ENCODE measurements at regions not wholly inside any gene's neighbourhood (a gene's known extent, or its start where the extent isn't known, plus 50 kb on each side); places are given as distances from the start of the nearest gene placed in this dataset.

DNA sequence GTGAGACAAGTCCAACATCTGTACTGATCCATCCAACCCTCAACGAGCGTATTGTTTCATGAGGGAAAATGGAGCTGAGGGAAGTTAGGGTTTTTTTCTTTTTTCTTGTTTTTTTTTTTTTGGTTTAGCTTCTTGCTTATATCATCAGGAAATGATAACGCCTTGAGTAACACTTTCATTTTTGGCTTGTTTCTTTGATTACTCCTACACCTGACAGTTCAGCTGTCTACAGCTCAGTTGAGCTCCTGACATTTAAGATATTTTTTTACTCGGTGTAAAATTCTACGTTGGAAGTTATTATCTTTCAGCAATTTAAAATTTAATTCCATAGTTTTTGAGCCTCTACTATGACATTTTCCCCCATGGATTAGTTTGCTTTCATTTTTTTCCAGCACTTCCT, 691.0 kb upstream of the HTR2C start:
- TF ChIP-seq, protein P1, sequence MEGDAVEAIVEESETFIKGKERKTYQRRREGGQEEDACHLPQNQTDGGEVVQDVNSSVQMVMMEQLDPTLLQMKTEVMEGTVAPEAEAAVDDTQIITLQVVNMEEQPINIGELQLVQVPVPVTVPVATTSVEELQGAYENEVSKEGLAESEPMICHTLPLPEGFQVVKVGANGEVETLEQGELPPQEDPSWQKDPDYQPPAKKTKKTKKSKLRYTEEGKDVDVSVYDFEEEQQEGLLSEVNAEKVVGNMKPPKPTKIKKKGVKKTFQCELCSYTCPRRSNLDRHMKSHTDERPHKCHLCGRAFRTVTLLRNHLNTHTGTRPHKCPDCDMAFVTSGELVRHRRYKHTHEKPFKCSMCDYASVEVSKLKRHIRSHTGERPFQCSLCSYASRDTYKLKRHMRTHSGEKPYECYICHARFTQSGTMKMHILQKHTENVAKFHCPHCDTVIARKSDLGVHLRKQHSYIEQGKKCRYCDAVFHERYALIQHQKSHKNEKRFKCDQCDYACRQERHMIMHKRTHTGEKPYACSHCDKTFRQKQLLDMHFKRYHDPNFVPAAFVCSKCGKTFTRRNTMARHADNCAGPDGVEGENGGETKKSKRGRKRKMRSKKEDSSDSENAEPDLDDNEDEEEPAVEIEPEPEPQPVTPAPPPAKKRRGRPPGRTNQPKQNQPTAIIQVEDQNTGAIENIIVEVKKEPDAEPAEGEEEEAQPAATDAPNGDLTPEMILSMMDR (IDR thresholded peaks at IDR 0.05; ENCODE audit: low read depth, low read length): no peak
- in situ Hi-C loops (cut with HindIII; ENCODE audit: low sequenced_read_pairs): no loop called here
- no peak overlapping the region for H3K4me3 ChIP-seq (ENCODE audit: low read depth, low read length)
- no peak for DNase-seq (ENCODE audit: low read depth, low spot score)

DNA sequence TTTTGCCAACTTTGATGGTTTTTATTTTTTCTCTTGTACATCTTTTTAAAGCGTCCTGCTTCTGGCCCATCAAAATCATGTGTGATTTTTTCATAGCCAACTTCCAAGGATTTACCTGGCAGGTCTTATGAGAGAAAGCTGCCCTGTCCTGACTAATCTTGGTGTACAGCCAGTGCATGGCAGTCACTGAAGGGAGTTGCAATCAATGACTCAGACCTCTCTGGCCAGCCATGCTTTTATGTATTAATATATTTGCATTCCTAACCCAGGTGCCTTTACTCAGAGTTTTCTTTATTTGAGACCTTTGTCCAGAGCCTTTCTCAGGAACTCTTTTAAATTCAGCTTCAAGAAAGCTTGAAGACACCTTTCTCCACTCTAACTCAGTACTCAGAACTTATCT, 691.5 kb upstream of the HTR2C start:
- TF ChIP-seq, protein P1 (IDR thresholded peaks at IDR 0.05; ENCODE audit: low read depth, low read length): no peak
- in situ Hi-C loops (cut with HindIII; ENCODE audit: low sequenced_read_pairs): no loop called here
- H3K4me3 ChIP-seq (ENCODE audit: low read depth, low read length): no peak overlapping the region
- DNase-seq (ENCODE audit: low read depth, low spot score): no peak

DNA sequence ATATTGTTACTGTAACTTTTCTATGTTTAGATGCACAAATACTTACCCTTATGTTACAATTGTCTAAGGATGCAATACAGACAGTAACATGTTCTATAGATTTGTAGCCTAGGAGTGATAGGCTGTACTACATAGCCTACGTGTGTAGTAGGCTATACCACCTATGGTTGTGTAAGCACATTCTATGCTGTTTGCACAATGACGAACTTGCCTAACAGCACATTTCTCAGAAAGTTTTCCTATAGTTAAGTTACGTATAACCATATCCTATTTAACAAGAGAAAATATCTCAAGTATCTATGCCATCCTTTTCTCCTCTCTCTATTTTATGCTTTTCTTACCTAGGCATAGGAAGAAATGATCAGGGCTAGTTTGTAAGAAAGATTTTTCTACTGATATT, 710.8 kb upstream of the HTR2C start:
- no peak overlapping the region for H3K4me3 ChIP-seq (ENCODE audit: low read depth, low read length)
- in situ Hi-C loops (cut with HindIII; ENCODE audit: low sequenced_read_pairs): no loop called here
- TF ChIP-seq, protein P1 (IDR thresholded peaks at IDR 0.05; ENCODE audit: low read depth, low read length): no peak
- no peak for DNase-seq (ENCODE audit: low read depth, low spot score)

DNA sequence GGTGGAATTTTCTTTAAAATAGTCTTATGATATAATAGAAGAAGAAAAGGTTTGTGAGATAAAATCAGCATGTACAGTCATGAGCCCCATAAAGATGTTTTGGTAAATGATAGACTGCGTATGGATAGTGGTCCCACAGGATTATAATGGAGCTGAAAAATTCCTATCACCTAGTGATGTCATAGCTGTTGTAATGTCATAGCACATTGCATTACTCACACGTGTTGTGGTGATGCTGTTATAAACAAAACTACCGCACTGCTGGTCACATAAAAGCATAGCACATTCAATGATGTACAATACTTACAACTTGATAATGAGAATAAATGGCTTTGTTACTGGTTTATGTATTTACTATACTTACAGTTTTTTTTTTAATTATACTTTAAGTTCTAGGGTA, 715.2 kb upstream of the HTR2C start:
- TF ChIP-seq, protein P1 (IDR thresholded peaks at IDR 0.05; ENCODE audit: low read depth, low read length): no peak
- DNase-seq (ENCODE audit: low read depth, low spot score): no peak
- no peak overlapping the region for H3K4me3 ChIP-seq (ENCODE audit: low read depth, low read length)
- in situ Hi-C loops (cut with HindIII; ENCODE audit: low sequenced_read_pairs): no loop called here

DNA sequence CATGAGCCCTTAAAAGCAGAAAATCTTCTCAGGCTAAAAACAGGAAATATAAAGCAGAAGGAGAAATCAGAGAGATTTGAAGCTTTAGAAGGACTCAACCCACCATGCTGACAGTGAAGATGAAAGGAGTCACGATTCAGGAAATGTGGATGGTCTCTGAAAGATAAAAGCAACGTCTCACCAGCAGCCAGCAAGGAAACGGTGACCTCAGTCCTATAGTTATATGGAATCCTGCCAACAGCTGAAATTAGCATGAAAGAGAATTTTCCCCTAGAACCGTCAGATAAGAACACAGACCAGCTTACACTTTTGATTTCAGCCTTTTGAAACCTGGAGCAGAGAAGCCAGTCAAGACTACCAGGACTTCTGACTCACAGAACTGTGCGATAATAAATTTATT, 715.7 kb upstream of the HTR2C start:
- in situ Hi-C loops (cut with HindIII; ENCODE audit: low sequenced_read_pairs): no loop called here
- no peak for DNase-seq (ENCODE audit: low read depth, low spot score)

DNA sequence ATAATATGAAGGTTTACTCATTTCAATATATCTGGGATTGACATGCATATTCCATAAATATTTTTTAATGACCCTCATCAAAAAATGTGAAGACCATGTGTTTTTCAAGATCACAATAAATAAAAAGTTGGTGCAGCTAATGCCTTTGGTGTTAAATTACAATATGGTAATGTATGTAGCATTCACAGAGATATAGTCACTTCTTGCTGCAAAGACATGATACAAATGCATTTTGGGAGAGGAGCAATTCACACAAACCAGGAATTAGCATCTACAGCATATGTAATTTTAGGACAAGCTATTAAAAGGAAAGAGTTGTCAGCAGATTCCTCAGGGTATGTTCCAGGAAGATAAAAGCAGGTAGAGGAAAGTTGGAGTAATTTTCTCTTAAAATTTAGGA, 734.5 kb upstream of the HTR2C start:
- DNase-seq (ENCODE audit: low read depth, low spot score): no peak
- no peak overlapping the region for H3K4me3 ChIP-seq (ENCODE audit: low read depth, low read length)
- in situ Hi-C loops (cut with HindIII; ENCODE audit: low sequenced_read_pairs): no loop called here
- TF ChIP-seq, protein P1 (IDR thresholded peaks at IDR 0.05; ENCODE audit: low read depth, low read length): no peak

More for the DNA sequence above, 715.7 kb upstream of the HTR2C start:
- H3K4me3 ChIP-seq (ENCODE audit: low read depth, low read length): no peak overlapping the region
- TF ChIP-seq, protein P1 (IDR thresholded peaks at IDR 0.05; ENCODE audit: low read depth, low read length): no peak
